HG03139 (cell line): ENCODE measurements at regions not wholly inside any gene's neighbourhood (a gene's known extent, or its start where the extent isn't known, plus 50 kb on each side); places are given as distances from the start of the nearest gene placed in this dataset.
"Not testable (repeated sequence)": the region's sequence is repeated elsewhere in the genome, so short reads cannot be mapped to it uniquely, and the experiment has no call there.

ENCODE experiments used
- ATAC-seq: cut with Tn5 transposase; IDR thresholded peaks from one replicate; pipeline ENCODE4 v1.9.1; 2021; ENCODE audit not compliant: unreplicated experiment

DNA sequence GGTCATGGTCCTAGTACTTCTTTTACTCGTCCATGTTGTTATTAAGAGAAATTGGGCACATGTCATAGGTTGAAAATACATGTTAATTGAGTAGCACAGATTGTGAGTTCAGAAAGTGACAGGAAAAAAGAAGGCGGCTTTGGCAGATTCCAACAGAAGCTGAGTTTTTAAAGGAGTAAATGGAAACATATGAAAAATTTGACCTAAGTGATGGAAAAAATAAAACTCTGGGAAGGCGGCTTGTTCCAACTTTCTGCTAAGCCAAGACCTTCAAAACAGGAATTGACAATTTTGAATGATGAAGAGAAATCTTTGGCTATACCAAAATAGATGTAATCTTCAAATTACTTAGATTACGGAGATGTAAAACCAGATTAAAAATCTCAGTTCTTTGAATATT lies 868.0 kb downstream of the EPHA4 start:
- ATAC-seq: no peak

DNA sequence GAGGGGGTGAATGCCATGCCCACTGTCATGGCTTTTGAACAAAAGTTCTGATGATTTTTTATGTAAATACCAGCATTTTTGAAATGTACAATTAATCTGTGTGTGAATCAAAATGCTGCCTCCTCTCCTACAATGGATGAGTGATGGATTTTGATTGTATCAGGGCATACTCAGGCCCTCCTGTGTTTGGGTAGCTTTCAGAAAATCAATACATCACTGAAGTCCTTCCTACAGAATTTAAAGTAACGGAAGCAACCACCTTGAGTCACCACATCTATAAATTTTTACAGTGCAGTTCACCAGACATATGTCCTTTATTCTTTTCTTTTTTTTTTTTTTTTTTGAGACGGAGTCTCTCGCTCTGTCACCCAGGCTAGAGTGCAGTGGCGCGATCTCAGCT lies 867.3 kb downstream of the EPHA4 start:
- ATAC-seq: no peak

DNA sequence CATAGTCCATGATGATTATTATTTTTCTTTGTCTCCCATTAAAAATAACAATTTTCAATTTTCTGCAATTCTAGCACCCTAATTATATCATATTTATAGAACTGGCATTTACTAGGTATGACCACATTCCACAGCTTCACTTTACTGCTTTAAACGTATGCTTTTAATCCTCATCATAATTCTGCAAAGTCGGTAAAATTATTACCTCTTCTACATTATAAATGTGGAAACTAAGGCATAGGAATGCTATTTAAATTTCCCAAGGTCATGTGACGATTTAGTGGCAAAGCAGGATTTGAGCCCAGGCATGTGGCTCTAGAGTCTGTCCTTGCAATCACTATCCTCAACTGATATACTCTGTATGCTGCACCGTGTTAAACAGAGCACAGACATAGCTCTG lies 866.4 kb downstream of the EPHA4 start:
- ATAC-seq: no peak

DNA sequence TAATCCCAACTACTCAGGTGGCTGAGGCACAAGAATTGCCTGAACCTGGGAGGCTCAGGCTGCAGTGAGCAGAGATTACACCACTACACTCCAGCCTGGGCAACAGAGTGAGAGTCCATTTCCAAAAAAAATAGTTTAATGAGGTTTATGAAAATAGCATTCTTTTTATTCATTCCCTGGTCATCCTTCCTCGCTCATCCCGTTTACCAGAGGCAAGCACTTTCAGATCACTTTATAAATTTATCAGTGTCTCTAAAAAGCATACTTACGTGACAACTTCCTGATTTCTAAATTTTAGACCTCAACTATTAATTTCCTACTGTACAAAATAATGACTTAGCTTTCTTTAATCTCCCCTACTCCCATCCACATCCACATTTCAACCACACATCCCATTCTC lies 864.8 kb downstream of the EPHA4 start:
- ATAC-seq: no peak

DNA sequence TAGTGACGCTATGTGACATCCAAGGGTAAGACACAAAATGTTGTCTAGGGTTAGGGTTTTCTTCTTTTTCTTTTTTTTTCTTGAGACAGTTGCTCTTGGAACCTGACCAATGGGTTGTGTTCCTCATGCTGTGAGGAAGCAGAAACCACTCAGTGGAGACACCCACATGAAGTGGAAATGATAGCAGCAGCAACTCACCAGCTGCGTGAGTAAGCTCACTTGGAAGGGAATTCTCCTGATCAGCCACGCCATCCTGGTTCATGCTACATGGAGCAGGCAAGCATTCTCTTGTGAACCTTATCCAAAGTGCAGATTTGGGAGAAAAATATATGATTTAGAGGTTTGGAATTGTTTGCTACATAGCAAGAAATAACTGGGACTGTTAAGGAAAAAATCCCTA lies 863.7 kb downstream of the EPHA4 start:
- ATAC-seq: no peak

DNA sequence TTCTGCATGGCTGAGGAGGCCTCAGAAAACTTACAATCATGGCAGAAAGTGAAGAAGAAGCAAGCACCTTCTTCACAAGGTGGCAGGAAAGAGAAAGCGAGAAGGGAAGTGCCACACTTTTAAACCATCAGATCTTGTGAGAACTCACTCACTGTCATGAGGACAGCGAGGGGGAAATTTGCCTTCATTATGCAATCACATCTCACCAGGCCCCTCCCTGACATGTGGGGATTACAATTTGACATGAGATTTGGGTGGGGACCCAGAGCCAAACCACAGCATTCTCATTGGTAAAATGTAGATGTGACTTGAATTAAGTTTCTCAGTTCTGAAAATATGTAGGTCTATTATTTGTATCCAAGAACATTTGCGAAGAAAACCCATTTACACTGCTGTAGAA lies 854.8 kb downstream of the EPHA4 start:
- no peak for ATAC-seq

DNA sequence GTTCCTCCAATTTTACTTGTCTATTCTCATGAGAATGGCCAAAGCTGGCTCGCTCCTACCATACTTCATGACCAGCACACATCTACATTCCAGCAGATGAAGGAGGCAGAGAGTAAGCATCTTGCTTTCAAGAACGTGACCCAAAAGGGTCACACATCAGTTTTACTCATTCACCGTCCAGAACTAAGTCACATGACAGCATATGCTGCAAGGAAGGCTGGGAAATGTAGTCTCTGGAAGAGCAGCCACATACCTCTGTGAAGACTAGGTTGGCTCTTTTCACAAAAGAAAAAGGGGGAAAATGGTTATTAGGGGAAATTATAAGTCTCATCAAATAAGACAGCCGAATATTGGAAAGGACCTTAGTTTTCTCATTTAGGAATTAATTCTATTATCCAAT lies 835.3 kb downstream of the EPHA4 start:
- no peak for ATAC-seq

DNA sequence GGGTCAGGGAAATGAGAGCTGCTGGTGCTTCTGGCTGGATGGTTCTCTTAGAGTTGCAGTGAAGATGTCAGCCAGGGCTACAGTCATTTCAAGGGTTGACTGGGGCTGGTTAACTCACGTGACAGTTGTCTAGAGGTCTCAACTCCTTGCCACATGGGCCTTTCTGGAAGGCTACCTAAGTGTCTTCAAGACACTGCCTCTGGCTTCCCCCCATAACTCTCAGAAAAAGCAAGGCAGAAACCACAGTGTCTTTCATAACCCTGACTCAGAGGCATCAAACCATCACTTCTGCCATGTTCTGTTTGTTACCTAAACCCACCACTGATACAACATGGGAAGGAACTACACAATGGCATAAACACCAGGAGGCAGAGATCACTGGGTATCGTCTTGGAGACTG lies 828.9 kb downstream of the EPHA4 start:
- no peak for ATAC-seq

DNA sequence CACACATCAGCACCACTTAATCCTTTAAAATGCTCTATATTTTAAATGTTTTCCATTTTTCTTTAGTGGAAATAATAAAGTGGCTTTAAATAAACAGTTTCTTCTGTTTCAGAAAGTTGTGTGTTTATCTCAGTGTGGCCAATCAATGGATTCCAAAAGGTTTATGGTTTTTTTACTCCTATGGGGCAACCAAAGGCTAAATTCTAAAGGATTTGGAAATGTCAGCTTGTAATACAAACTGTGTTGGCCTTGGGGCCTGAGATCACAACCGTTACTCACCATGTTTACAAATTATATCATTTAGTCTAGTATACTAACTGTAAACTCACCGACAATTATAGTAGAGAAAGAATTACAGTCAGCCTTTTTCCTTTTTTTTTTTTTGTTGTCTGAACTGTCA lies 827.2 kb downstream of the EPHA4 start:
- no peak for ATAC-seq

DNA sequence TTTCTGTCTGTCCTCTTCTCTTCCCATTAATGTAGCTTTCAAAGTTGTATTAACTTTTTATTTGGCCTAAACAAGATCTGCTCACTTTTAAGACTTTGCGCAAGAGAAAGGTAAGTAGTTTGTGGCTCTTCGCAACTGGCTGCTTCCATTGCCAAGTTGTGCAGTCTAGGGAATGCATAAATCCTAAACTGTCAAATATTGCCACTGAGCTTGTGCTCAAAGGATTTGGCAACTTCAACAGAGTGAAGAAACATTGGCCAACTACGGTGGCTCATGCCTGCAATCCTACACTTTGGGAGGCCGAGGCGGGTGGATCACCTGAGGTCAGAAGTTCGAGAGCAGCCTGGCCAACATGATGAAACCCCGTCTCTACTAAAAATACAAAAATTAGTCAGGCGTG lies 826.4 kb downstream of the EPHA4 start:
- ATAC-seq: no peak

DNA sequence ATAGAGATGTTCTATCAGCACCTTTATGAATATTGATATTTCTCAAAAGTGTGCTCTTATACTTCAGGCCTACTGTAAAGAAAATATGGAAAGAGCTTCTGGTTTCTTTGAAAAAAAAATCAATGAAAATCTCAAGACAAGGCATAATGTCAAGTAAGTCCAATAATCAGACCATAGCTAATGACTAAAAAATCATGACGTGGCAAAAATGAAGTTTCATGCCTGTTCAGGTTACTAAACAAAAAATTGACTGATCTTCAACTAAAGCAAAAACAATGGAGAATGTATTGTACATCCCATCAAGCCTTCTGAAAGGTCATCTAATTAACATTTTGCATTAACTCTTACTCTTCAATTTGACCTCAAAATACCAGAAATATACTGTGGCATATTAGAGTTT lies 824.4 kb downstream of the EPHA4 start:
- ATAC-seq: no peak

DNA sequence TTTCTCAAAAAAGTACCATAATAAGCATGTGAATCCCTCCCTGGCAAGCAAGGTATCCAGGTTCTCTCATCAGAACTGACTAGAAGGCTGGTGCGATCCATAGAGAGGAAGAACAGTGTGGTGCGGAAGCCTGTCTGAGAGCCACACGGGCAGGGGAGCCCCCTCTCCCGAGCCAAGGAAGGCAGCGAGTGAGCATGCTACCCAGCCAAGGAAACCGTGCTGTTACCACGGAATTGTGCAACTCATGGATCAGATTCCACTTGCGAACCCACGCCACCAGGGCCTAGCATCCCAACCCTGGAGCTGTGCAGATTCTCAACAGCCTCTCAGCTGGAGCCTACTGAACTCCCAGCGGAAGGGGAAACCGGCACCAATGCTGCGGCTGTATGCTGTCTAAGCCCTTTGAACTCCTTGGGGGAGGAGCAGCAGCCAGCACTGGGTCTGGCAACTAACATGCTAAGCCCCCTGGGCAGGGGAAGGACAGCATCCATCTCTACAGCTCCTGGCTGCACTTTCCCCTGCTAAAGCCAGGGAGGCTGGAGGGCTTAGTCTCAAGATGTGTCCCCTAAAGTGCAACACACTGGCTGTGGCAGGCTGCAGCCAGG lies 823.1 kb downstream of the EPHA4 start:
- no peak for ATAC-seq

DNA sequence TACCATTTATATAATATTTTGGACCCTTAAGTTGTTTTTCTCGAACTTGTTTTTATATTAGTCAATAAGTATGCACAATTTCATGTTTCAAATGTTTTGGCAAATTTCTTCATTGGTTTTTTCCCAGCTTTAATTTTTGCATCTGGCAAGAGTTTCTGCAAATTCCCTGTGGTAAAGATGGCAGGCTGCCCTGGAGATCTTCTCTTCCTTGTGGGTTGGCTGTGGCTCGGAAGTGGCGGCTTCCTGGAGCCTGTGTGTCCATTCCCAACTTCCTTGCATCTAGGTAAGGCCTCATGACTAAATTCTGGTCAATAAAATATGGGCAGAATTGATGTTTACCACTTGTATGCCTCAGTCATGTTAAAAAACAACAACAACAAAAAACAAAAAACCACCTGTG lies 818.6 kb downstream of the EPHA4 start:
- ATAC-seq: no peak

DNA sequence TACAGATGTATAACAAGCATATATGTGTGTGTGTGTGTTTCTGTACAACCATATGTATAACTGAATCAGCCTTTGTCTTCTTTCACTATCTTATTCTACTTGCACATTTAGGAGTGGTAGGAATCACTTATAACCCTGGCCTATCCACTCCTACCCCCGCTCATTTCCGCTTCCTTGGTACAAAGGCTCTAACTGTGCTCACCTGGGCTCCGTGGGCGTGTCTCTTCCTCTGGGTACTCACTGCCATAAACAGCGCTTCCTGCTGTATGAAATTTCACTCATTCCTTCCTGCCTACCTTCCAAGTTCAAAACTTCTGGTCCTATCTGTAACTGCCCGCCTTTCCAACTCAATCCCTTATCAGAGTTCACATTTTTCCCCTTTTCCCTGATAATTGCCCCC lies 815.5 kb downstream of the EPHA4 start:
- no peak for ATAC-seq

DNA sequence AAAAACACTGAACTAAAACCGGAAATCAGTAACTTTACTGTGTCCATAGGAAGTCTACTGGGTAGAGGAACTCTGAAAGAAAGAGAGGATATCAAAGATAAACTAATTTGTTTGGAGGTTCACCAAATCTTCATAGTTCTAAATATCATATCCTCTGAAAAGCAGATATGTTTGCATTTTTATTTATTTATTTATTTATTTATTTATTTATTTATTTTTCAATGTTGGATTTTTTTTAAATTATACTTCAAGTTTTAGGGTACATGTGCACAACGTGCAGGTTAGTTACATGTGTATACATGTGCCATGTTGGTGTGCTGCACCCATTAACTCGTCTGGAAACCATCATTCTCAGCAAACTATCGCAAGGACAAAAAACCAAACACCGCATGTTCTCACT lies 813.7 kb downstream of the EPHA4 start:
- not testable (repeated sequence) for ATAC-seq

DNA sequence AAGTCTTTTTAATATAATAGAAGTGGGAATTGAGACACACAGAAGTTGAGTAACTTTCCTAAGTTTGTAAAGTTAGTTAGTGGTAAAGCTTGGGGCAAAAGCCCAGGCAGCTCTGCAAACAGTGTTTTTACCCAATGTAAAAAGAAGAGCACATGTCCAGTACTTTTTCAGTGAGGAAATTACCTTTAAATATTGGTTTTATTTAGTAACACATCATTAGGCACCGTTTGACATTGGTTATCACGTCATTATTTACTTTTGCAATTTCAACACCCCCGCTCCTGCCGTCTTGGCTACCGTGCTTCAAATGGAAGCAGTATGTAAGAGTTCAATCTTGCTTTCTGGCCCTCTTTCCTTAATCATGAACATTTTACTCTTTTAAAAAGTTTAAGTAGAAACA lies 807.9 kb downstream of the EPHA4 start:
- no peak for ATAC-seq

DNA sequence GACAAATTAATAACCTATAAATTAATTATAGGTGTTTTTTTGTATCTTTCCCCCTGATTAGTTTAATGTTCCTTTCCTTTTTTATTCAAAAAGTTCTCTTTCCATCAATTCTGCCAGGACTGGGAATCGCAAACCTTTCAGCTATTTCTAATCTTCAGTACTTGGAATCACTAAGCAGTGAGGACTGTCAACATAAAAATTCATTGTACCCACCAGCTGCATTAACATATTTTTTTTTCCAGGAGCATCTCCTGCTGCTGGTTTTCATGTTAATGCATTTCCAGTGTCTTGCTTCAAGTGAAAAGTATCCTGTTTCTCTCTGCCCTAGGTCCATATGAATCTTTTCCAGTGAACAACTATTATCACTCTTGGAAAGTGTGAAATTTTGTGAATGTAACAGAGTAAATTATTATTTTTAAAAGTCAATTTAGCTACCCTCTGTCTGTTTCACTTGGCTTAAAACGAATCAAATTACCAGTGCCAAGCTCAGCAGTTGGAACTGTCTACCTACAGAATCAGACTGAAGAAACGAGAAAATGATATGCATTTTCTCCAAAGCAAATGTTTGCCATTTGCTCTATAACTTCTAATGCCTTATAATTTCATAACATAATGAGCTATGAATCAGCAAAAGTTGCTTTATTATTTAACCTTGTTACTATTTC lies 804.4 kb downstream of the EPHA4 start:
- ATAC-seq: no peak

DNA sequence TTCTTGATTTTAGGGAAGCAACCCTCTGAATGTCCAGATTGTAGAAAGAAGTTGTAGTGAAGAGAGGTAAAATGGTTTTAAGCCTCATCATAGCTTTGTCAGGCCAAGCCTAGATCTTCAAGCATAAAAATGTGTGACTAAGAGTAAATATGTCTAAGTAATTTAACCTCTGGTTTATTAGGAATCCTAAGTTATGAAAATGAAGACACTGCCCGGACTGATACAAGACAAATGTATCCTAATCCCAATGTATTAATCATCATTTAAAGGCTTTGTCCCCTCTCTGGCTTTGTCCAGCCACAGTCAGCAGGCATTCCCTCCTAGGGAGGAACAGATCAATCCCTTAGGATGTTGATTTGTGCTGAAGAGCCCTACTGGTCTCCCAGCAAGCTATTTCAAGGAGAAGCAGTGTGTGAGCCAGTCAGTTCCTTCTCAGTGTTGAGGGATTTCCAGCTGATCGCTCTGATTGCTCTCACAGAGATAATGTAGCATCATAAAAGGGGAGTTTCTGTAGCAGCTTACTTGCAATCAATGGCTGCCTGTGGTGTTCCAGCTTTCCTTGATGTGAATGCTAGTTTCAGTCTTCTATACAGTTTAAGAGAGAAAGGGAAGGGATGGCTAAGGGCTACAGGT lies 796.1 kb downstream of the EPHA4 start:
- ATAC-seq: no peak

DNA sequence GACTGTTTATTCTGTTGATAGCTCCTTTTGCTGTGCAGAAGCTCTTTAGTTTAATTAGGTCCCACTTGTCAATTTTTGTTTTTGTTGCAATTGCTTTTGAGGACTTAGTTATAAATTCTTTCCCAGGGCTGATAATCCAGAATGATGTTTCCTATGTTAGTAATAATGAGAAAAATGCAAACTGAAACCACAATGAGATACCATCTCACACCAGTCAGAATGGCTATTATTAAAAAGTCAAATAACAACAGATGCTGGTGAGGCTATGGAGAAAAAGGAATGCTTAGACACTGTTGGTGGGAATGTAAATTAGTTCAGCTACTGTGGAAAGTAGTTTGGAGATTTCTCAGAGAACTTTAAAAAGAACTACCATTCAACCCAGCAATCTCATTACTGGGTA lies 793.0 kb downstream of the EPHA4 start:
- ATAC-seq: not testable (repeated sequence)

DNA sequence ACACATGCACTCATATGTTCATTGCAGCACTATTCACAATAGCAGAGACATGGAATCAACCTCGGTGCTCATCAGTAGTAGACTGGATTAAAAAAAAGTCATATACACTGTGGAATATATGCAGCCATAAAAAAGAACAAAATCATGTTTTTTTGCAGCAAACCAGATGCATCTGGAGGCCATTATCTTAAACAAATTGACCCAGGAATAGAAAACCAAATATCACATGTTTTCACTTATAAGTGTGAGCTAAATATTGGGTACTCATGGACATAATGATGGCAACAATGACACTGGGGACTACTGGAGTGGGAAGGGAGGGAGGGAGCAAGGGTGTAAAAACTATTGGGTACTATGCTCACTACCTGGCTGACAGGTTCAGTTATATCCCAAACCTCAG lies 792.6 kb downstream of the EPHA4 start:
- ATAC-seq: no peak

DNA sequence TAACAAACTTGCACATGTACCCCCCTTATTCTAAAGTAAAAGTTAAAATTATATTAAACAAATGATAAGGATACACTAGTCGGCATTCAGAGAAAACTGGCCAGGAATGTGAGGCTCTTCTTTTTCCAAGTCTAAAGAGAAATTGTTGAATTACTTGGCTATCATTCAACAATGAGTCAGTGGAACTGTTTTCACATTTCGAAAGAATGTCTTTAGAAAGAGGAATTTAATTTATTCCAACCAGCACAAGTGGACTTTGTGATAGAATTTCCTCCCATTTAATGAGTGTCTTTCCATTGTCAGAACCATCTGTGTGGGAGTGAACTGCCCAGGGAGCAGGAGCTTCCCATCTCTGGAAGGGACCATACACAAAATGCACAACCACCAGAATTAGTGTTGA lies 792.2 kb downstream of the EPHA4 start:
- ATAC-seq: no peak

DNA sequence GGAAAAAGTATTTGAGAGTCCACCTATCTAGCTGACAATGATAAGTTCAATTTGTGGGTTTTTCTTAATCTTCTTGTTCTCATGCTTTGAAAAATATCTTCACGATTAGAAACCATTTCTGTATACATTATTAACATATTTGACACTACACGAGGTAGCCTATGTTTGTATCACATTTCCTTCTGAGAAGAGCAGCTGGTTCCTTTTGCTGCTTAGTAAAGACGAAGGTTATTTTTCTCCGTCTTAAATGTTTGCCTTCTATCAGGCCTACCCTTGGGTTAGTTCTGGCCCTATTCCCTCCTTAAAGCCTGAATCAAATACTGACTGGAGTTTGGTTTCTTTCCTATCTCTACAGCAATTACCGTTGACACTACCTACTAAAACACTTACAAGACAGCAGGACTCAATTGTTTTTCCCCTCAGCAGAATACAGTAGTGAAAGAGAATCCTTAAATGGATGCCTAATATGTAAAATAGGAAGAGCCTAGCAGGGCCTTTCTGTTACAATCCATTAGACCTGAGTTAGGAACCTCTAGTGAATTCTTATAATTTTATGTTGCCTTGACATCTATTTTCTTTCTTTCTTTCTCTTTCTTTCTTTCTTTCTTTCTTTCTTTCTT lies 790.4 kb downstream of the EPHA4 start:
- no peak for ATAC-seq
